GDM1 (cell line): ENCODE measurements at regions not wholly inside any gene's neighbourhood (a gene's known extent, or its start where the extent isn't known, plus 50 kb on each side); places are given as distances from the start of the nearest gene placed in this dataset.

Source experiments
- DNase-seq: peaks from one replicate; lab custom pipeline; 2025; lab: John Stamatoyannopoulos, UW

GRCh38 chr2:219957820-219958219 lies 330.4 kb downstream of the SLC4A3 start:
- no peak for DNase-seq

- DNase-seq = no peak
Observed at GRCh38 chr2:219958941-219959340, 331.5 kb downstream of the SLC4A3 start.

- no peak for DNase-seq
Observed at GRCh38 chr2:219959471-219959870, 332.0 kb downstream of the SLC4A3 start.

- DNase-seq = no peak
Observed at GRCh38 chr2:219961947-219962498, 334.6 kb downstream of the SLC4A3 start.

- no peak for DNase-seq
Observed at GRCh38 chr2:219962801-219963200, 335.4 kb downstream of the SLC4A3 start.

- DNase-seq = no peak
Observed at GRCh38 chr2:219965287-219966194, 338.1 kb downstream of the SLC4A3 start.

- no peak for DNase-seq
Observed at GRCh38 chr2:219967247-219968245, 340.1 kb downstream of the SLC4A3 start.

GRCh38 chr2:219968685-219969345 lies 341.4 kb downstream of the SLC4A3 start:
- no peak for DNase-seq

GRCh38 chr2:219969508-219969907 lies 342.1 kb downstream of the SLC4A3 start:
- DNase-seq = no peak

- DNase-seq = no peak
Observed at GRCh38 chr2:219973136-219973535, 345.7 kb downstream of the SLC4A3 start.

- no peak for DNase-seq
Observed at GRCh38 chr2:219976871-219977270, 349.4 kb downstream of the SLC4A3 start.

GRCh38 chr2:219980638-219981037 lies 353.2 kb downstream of the SLC4A3 start:
- no peak for DNase-seq

- DNase-seq = no peak
Observed at GRCh38 chr2:219983836-219984235, 356.4 kb downstream of the SLC4A3 start.

GRCh38 chr2:219985017-219985416 lies 357.6 kb downstream of the SLC4A3 start:
- no peak for DNase-seq

- no peak for DNase-seq
Observed at GRCh38 chr2:219987830-219988229, 360.4 kb downstream of the SLC4A3 start.

- DNase-seq = no peak
Observed at GRCh38 chr2:219989744-219990143, 362.3 kb downstream of the SLC4A3 start.

- DNase-seq = no peak
Observed at GRCh38 chr2:219991116-219991515, 363.7 kb downstream of the SLC4A3 start.

GRCh38 chr2:219995399-219995798 lies 368.0 kb downstream of the SLC4A3 start:
- DNase-seq = no peak

- DNase-seq = no peak
Observed at GRCh38 chr2:219995991-219996765, 368.7 kb downstream of the SLC4A3 start.

GRCh38 chr2:219997341-219997851 lies 370.0 kb downstream of the SLC4A3 start:
- no peak for DNase-seq

GRCh38 chr2:219998107-219998506 lies 370.7 kb downstream of the SLC4A3 start:
- no peak for DNase-seq
